WERI-Rb-1 (cell line): ENCODE measurements at regions not wholly inside any gene's neighbourhood (a gene's known extent, or its start where the extent isn't known, plus 50 kb on each side); places are given as distances from the start of the nearest gene placed in this dataset.

ENCODE experiments used
- DNase-seq: peaks from one replicate; pipeline ENCODE4 v3.0.0-alpha.2; 2020
- H3K27ac ChIP-seq: fragments of 250-450 bp; sonication (Bioruptor Pico); 2 replicates; pipeline ENCODE4 v1.5.1; 2020; ENCODE audit warnings: mild to moderate bottlenecking, moderate library complexity
- H3K27me3 ChIP-seq: fragments of 250-450 bp; sonication (Bioruptor Pico); 2 replicates; pipeline ENCODE4 v1.5.1; 2021; ENCODE audit warnings: mild to moderate bottlenecking, low read depth, moderate library complexity; ENCODE audit not compliant: insufficient read depth, severe bottlenecking
- H3K36me3 ChIP-seq: fragments of 250-450 bp; sonication (Bioruptor Pico); 2 replicates; pipeline ENCODE4 v1.5.1; 2020; ENCODE audit warnings: mild to moderate bottlenecking, moderate library complexity
- H3K4me3 ChIP-seq: 2 replicates; pipeline ENCODE4 v1.5.1; 2011; ENCODE audit warnings: low read depth, mild to moderate bottlenecking, control low read depth, low read length
- H3K9me3 ChIP-seq: fragments of 250-450 bp; sonication (Bioruptor Pico); 2 replicates; pipeline ENCODE4 v1.5.1; 2021; ENCODE audit warnings: mild to moderate bottlenecking, moderate library complexity; ENCODE audit not compliant: severe bottlenecking
- CTCF ChIP-seq: IDR thresholded peaks from 2 replicates; pipeline ENCODE4 v1.5.1; 2011; ENCODE audit warnings: low read depth, mild to moderate bottlenecking, control low read depth, inconsistent platforms, low read length

GRCh38 chr12:58765076-58765475 is 155.2 kb downstream of the LRIG3 start:
- Histone ChIP-seq H3K27ac (no peak overlapping the region), H3K9me3 (no peaks in the 10 kb centered on the region), H3K36me3 (no peaks in the 10 kb centered on the region), H3K4me3 (no peak overlapping the region), H3K27me3 (no peaks in the 10 kb centered on the region)
- no peak for DNase-seq
- TF ChIP-seq CTCF, result no peak

GRCh38 chr12:58765653-58766512 is 154.4 kb downstream of the LRIG3 start:
- Histone ChIP-seq H3K4me3 (no peak overlapping the region), H3K27ac (no peak overlapping the region), H3K27me3 (no peaks in the 10 kb centered on the region), H3K36me3 (no peaks in the 10 kb centered on the region), H3K9me3 (no peaks in the 10 kb centered on the region)
- TF ChIP-seq CTCF, result no peak
- DNase-seq, result no peak

GRCh38 chr12:58766513-58766870 is 153.8 kb downstream of the LRIG3 start:
- no peaks in the 10 kb centered on the region for H3K9me3 ChIP-seq
- H3K27me3 ChIP-seq, result no peaks in the 10 kb centered on the region
- H3K27ac ChIP-seq, result no peak overlapping the region
- TF ChIP-seq CTCF, result no peak
- H3K4me3 ChIP-seq, result no peak overlapping the region
- no peaks in the 10 kb centered on the region for H3K36me3 ChIP-seq
- DNase-seq, result no peak

- DNase-seq, result no peak
- TF ChIP-seq CTCF, result no peak
- Histone ChIP-seq H3K9me3 (no peaks in the 10 kb centered on the region), H3K27ac (no peak overlapping the region), H3K27me3 (no peaks in the 10 kb centered on the region), H3K36me3 (no peaks in the 10 kb centered on the region), H3K4me3 (no peak overlapping the region)
Observed at GRCh38 chr12:58767496-58767895, 152.8 kb downstream of the LRIG3 start.

- no peaks in the 10 kb centered on the region for H3K36me3 ChIP-seq
- H3K4me3 ChIP-seq, result no peak overlapping the region
- no peaks in the 10 kb centered on the region for H3K9me3 ChIP-seq
- H3K27ac ChIP-seq, result no peak overlapping the region
- DNase-seq, result no peak
- no peaks in the 10 kb centered on the region for H3K27me3 ChIP-seq
- TF ChIP-seq CTCF, result no peak
Observed at GRCh38 chr12:58773986-58774385, 146.3 kb downstream of the LRIG3 start.

- Histone ChIP-seq H3K9me3 (no peaks in the 10 kb centered on the region), H3K27ac (no peak overlapping the region), H3K36me3 (no peaks in the 10 kb centered on the region), H3K4me3 (no peak overlapping the region), H3K27me3 (no peaks in the 10 kb centered on the region)
- DNase-seq, result no peak
- no peak for TF ChIP-seq CTCF
Observed at GRCh38 chr12:58774731-58775130, 145.6 kb downstream of the LRIG3 start.
